Sigmoid colon (tissue), 4 donors: ENCODE measurements at regions not wholly inside any gene's neighbourhood (a gene's known extent, or its start where the extent isn't known, plus 50 kb on each side); places are given as distances from the start of the nearest gene placed in this dataset.
"Not testable (repeated sequence)": the region's sequence is repeated elsewhere in the genome, so short reads cannot be mapped to it uniquely, and the experiment has no call there.

Experiments used
- CTCF ChIP-seq, 4 experiments: fragments of 450-650 bp in 3 of 4; fragments of 200-600 bp in 1 of 4; IDR thresholded peaks; one replicate each; pipeline ENCODE4 v1.5.1; 2016 to 2019; ENCODE audit warnings: antibody characterized with exemption in 4 of 4, mild to moderate bottlenecking in 3 of 4, moderate library complexity in 2 of 4
- POLR2A ChIP-seq, 2 donors: fragments of 450-650 bp; IDR thresholded peaks; one replicate each; pipeline ENCODE4 v1.6.1; 2016; ENCODE audit warnings: antibody characterized with exemption in 2 of 2, mild to moderate bottlenecking in 2 of 2, moderate library complexity in 2 of 2
- POLR2AphosphoS5 ChIP-seq, 4 donors: sonication (generic); formaldehyde crosslinking; IDR thresholded peaks; one replicate each; pipeline ENCODE4 v1.6.1; 2017; ENCODE audit warnings: antibody characterized with exemption in 4 of 4

GRCh38 chr2:90291168-90291883 lies 1599.9 kb downstream of the RPIA start:
- not testable (repeated sequence) for TF ChIP-seq CTCF, POLR2A, POLR2AphosphoS5 (IDR thresholded peaks at IDR 0.05)
